GM20000 (cell line): ENCODE measurements at regions not wholly inside any gene's neighbourhood (a gene's known extent, or its start where the extent isn't known, plus 50 kb on each side); places are given as distances from the start of the nearest gene placed in this dataset.

ENCODE experiments used
- DNase-seq: peaks from one replicate; pipeline ENCODE4 v3.0.0; 2012; ENCODE audit warnings: low spot score
- CTCF ChIP-seq: IDR thresholded peaks from 2 replicates; pipeline ENCODE4 v1.5.1; 2012; ENCODE audit warnings: mild to moderate bottlenecking, control low read depth; ENCODE audit errors: extremely low read depth, missing control alignments

- TF ChIP-seq CTCF = no peak
- DNase-seq = no peak
These were observed 88.1 kb downstream of the HRH4 start for GRCh38 chr18:24548583-24548982.

- DNase-seq = no peak
- no peak for TF ChIP-seq CTCF
These were observed 91.8 kb downstream of the HRH4 start for GRCh38 chr18:24552218-24552617.

GRCh38 chr18:24553571-24554285 is 93.3 kb downstream of the HRH4 start:
- no peak for DNase-seq
- no peak for TF ChIP-seq CTCF

- DNase-seq = no peak
- TF ChIP-seq CTCF = no peak
These were observed 98.0 kb downstream of the HRH4 start for GRCh38 chr18:24558403-24558802.

GRCh38 chr18:24559526-24559925 is 99.1 kb downstream of the HRH4 start:
- no peak for TF ChIP-seq CTCF
- no peak for DNase-seq

GRCh38 chr18:24560511-24560981 is 100.1 kb downstream of the HRH4 start:
- DNase-seq = no peak
- TF ChIP-seq CTCF = no peak

- DNase-seq = no peak
- no peak for TF ChIP-seq CTCF
These were observed 101.0 kb downstream of the HRH4 start for GRCh38 chr18:24561369-24561965.
